Right lung (tissue), 2 donors: ENCODE measurements at regions not wholly inside any gene's neighbourhood (a gene's known extent, or its start where the extent isn't known, plus 50 kb on each side); places are given as distances from the start of the nearest gene placed in this dataset.
"Not testable (repeated sequence)": the region's sequence is repeated elsewhere in the genome, so short reads cannot be mapped to it uniquely, and the experiment has no call there.

Experiments
- DNase-seq, 2 donors: peaks; one replicate each; pipeline ENCODE4 v3.0.0-alpha.2; 2013

GRCh38 chr14:22100764-22101120, 427.1 kb upstream of the OR4E1 start:
- not testable (repeated sequence) for DNase-seq

GRCh38 chr14:22099942-22100763, 426.5 kb upstream of the OR4E1 start:
- DNase-seq = peak; percentile 62 to 79

- no peak for DNase-seq
These were observed 424.8 kb upstream of the OR4E1 start for GRCh38 chr14:22098435-22098834.

GRCh38 chr14:22097586-22098292, 424.1 kb upstream of the OR4E1 start:
- no peak for DNase-seq

GRCh38 chr14:22097072-22097471, 423.5 kb upstream of the OR4E1 start:
- DNase-seq = no peak

GRCh38 chr14:22096514-22096895, 422.9 kb upstream of the OR4E1 start:
- no peak for DNase-seq

- DNase-seq = peak; percentile 68 to 72
These were observed 422.4 kb upstream of the OR4E1 start for GRCh38 chr14:22095860-22096513.

- no peak for DNase-seq
These were observed 416.3 kb upstream of the OR4E1 start for GRCh38 chr14:22089940-22090339.

GRCh38 chr14:22088614-22089342, 415.2 kb upstream of the OR4E1 start:
- DNase-seq = no peak

- no peak for DNase-seq
These were observed 412.5 kb upstream of the OR4E1 start for GRCh38 chr14:22086131-22086530.

GRCh38 chr14:22084393-22085281, 411.0 kb upstream of the OR4E1 start:
- peak in 1 of 2 donors; percentile 45 for DNase-seq

GRCh38 chr14:22081337-22081736, 407.7 kb upstream of the OR4E1 start:
- no peak for DNase-seq

- DNase-seq = no peak
These were observed 406.1 kb upstream of the OR4E1 start for GRCh38 chr14:22079766-22080165.

- DNase-seq = no peak
These were observed 400.2 kb upstream of the OR4E1 start for GRCh38 chr14:22073801-22074200.

- no peak for DNase-seq
These were observed 397.4 kb upstream of the OR4E1 start for GRCh38 chr14:22071006-22071405.

GRCh38 chr14:22070119-22070982, 396.7 kb upstream of the OR4E1 start:
- DNase-seq = no peak

GRCh38 chr14:22065347-22065746, 391.7 kb upstream of the OR4E1 start:
- DNase-seq = no peak

- DNase-seq = no peak
These were observed 385.6 kb upstream of the OR4E1 start for GRCh38 chr14:22059201-22059600.

GRCh38 chr14:22052795-22053194, 379.2 kb upstream of the OR4E1 start:
- DNase-seq = no peak

- DNase-seq = no peak
These were observed 373.5 kb upstream of the OR4E1 start for GRCh38 chr14:22047115-22047514.
